AG20443 (cell line): ENCODE measurements at regions not wholly inside any gene's neighbourhood (a gene's known extent, or its start where the extent isn't known, plus 50 kb on each side); places are given as distances from the start of the nearest gene placed in this dataset.
"Not testable (repeated sequence)": the region's sequence is repeated elsewhere in the genome, so short reads cannot be mapped to it uniquely, and the experiment has no call there.

ENCODE experiments used
- DNase-seq: peaks from one replicate; pipeline ENCODE4 v3.0.0; 2012; ENCODE audit warnings: low spot score, mixed read lengths

DNA sequence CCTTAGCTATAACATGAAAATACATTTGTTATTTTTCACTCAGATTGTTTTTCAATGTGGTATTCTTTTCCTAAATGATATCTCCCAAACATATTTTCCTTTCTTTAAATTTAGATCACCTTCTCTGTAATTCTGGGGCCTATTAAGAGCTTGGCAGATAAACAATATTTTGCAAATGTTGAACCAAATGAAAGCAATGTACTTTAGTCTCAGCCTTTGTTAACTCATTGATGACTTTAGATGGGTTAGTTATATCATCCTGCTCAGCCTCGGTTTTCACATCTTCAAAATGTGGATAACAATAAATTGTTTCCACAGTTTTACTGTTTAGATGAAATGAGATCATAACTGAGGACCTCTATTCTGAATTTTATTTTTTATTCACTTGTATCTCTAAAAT, 1205.2 kb downstream of the SUCLG1 start:
- DNase-seq: no peak

DNA sequence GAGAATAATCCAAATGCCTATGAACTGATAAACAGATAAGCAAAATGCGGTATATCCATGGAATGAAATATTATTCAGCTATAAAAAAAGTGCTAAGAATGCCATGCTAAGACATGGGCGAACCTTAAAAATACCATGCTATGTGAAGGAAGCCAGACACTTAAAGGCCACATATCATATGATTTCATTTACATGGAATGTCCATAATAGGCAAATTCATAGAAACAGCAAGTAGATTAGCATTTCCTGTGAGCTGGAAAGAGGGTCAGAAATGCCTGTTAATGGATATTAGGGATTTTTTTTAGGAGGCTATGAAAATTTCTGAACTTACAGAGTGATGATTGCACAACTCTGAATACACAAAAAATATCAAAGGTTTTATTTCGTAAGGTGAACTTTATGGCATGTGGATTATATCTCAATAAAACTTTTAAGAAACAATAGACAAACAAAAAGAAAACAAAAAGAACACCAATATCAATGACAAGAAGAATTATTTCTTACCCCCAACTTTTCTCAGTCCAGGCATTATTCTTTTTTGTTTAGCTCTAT, 1207.7 kb downstream of the SUCLG1 start:
- DNase-seq: no peak

DNA sequence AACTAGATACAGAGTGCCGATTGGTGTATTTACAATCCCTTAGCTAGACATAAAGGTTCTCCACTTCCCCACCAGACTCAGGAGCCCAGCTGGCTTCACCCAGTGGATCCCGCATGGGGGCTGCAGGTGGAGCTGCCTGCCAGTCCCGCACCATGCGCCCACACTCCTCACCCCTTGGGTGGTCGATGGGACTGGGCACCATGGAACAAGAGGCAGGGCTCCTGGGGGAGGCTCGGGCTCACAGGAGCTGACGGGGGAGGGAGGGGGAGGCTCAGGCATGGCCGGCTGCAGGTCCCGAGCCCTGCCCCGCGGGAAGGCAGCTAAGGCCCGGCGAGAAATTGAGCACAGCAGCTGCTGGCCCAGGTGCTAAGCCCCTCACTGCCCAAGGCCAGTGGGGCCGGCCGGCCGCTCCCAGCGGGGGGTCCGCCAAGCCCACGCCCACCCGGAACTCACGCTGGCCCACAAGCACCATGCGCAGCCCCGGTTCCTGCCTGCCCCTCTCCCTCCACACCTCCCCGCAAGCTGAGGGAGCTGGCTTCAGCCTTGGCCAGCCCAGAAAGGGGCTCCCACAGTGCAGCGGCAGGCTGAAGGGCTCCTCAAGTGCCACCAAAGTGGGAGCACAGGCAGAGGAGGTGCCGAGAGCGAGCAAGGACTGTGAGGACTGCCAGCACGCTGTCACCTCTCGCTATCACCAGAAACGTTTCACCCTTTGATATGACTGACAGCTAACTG, 1213.1 kb downstream of the SUCLG1 start:
- DNase-seq: not testable (repeated sequence)

DNA sequence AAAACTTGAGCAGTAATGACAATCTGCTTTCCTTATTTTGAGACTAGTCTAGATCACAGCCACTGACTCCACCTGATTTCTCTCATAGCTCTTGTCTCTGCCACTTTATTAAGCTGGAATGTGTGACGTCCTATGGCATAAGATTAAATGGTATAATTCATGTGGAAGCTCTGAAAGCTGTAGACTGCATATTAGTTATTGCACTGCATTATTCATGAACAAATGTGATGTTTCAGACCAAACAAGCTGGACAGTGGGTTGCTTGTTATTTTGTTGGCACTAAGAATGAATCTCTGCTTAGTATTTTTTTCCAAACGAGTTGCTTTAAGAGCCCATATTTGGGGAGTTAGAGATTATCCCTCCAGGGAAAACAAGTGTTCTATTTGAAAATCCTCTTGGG, 1218.5 kb downstream of the SUCLG1 start:
- DNase-seq: no peak

DNA sequence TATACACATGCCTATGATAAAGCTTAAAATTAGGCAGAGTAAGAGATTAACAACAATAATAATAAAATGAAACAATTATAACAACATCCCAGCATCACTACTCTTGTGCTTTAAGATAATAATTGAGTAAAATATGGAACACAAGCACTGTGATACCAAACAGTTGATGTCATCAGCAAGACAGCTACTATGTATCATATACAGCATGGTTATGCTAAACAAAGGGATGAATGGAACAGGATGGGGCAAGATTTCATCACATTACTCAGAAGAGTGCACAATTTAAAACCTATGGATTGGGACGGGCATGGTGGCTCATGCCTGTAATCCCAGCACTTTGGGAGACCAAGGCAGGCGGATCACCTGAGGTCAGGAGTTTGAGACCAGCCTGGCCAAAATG, 1221.0 kb downstream of the SUCLG1 start:
- DNase-seq: no peak

DNA sequence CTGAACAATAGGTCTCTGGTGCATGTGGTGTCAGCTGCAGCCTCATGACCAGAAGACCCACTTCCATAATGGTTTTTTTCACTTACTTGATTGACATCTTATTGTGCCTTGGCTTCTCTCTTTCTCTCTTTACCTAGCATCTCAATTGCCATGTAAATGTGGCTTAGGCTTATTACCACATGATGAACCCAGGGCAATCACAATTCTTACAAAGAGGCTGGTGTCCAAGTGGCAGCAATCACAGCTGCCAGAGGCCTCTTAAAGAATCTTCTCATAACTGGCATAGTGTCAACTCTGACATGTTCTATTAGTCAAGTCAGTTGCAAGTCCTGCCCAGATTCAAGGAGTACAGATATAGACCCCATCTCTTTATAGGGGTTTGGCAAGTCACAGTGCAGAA, 1224.8 kb downstream of the SUCLG1 start:
- no peak for DNase-seq

DNA sequence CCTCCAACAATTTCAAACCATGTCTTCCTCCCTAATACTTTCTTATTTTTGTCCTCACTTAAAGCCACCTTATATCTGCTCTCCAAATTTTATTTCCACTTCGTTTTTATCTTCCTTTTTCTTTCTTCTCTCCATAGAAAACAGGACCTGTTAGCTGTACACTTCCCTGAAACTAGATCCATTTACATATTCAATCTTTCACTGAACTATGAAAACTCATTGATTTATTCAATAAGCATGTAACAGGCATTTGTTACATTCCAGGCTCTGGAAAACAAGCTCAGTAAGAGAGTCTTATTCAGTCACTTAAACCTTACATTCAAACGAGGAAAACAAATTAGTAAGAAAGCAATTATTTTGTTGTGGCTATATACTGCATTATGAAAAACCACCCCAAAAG, 1225.3 kb downstream of the SUCLG1 start:
- DNase-seq: no peak

DNA sequence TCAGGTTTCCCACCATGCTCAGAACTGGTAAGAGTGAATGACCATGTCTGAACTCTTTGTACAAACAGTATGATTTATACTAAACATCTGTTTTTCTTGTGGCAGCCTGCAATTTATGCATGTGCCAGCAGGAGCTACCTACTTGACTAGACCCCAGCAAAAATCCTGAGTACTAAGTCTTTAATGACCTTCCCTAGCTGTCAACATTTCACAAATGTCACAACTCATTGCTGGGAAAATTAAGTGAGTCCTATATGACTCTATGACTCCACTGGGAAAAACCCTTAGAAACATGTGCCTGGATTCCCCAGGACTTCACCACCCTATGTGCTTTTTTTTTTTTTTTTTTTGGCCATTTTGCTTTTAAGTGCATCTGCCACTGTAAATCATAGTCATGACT, 1225.8 kb downstream of the SUCLG1 start:
- no peak for DNase-seq

DNA sequence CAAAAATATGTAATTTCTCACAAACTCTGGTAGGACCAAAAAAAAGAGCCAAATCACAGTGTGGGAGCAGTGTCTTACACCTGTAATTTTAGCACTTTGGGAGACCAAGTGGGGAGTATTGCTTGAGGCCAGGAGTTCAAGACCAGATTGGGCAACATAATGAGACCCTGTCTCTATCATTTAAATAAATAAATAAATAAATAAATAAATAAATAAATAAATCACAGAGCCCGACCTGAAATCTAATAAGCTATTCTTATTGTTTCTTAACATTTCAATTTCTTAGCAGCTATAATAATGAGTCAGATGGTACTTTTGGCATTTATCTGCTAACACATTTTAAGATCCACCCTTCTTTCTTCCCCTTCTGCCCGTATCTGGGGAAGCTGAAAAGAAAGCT, 1229.6 kb downstream of the SUCLG1 start:
- no peak for DNase-seq

DNA sequence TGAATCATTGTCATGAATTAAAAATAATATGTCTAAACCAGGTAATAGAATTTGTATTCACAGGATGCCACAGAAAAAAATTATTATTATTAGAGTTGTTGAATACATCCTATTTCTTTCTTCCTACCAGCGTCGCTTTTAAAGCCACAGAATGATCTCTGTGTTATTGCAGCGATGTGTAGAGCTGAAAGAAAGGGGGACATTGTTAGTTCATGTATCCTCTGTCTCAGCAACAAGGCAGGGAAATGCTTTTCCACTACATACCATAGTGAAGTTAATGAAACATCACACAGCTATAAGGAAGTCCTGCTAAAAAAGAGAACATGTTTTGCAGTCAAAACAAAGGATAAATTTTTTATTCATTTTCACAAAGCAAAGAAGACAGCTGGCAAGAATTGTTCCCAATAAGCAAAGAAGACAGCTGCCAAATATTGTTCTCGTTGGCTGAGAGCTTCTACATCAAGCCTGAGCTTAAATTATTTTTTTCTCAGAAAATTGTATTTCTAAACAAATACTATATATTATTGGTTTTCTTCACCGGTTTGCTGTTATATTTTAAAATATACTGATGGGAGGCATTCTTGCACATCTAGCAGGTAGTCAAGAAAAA, 1234.4 kb downstream of the SUCLG1 start:
- DNase-seq: no peak

DNA sequence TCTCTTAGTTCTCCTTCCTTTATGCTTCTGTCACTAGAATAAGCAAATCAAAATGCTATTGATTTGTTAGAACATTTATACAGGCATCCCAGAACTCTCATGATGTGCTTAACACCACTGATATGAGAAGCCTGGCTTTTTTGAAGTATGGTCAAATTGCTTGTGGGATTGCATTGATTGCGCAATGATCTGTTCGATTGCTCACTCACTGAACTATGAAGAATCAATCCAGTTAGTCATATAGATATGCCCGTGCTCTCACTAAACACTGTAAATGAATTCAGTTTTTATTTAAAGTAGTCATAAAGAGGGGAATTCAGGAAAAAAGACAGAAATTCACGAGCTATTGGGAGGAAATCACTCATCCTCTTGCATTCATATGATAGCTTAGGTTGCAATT, 1237.8 kb downstream of the SUCLG1 start:
- DNase-seq: no peak

DNA sequence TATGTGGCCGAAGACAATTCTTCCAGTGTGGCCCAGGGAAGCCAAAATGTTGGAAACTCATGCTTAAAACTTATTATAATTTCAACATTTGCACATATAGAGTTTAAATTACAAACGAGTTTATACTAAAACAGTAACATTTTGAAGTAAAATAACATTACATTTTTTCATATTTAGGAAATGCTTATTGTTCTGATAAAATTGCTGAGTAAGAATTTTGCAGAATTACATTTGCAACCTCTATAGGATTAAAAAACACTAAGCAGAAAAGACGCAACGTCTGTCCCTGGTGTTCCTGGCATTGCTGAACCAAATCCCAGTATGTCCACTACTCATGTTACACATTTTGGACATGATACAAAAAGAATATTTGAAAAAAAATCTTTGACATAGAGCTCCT, 1241.2 kb downstream of the SUCLG1 start:
- no peak for DNase-seq

DNA sequence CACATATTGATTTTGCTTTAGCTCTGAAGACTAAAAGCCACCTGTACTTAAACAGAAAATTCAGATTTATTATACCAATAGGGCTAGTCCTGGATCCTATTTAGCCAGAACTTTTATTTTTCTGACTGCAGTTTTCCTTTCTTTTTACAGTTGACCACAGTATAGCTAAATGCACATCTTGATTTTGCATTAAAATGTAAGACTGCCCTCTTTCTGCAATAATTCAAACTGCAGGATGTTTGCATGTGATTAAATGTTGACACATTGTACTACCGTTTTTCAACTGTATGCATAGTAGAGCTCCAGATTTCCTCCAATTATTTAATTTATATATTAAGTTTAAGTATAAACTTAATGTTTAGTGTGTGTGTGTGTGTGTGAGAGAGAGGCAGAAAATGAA, 1262.9 kb downstream of the SUCLG1 start:
- peak; percentile 14 for DNase-seq

DNA sequence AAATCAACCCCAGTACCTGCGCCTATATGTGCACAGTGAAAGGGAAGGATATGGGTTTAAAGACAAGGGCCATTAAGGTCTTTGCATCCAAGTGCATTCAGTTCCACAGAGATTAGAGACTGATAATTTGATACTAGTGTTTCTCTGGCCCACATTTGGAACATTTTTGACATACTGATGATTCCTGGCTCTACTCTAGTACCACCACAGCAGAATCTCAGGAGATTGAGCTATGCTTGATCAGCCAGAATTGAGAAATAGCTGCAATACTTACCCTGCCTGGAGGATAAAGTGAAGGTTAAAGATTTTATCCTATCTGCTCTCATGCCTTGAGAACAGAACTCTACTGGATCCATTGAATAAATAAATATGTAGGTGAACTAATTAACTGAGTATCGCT, 1267.8 kb downstream of the SUCLG1 start:
- DNase-seq: no peak

DNA sequence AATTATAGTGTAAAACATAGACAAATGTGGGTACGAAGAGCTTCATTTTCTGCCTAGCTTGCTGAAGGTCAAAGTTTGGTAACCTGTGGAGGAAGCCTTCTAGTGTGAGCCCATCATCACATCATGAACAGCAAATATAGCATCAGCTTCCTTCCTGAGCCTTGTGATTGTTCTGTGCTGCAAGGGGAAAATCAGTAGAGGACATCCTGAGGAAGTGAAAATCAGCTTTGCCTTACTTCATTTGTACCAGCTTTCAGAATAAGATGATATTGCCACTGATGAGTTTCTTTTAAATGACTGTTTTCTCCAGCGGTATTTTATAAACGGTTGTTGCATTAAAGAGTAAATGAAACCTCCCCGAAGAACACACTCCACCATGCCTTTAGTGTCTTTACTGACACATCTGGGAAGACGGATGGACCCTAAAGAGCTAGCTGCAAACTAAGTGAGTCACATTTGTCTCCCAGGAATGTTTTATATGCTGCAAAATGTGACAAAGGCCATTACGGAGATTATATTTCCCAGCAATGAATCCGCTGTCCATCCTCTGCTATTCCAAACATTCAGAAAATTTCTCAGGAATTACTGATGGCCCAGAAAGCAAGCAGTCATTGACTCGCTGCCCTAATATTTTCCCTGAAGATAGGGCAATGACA, 1272.8 kb downstream of the SUCLG1 start:
- no peak for DNase-seq

DNA sequence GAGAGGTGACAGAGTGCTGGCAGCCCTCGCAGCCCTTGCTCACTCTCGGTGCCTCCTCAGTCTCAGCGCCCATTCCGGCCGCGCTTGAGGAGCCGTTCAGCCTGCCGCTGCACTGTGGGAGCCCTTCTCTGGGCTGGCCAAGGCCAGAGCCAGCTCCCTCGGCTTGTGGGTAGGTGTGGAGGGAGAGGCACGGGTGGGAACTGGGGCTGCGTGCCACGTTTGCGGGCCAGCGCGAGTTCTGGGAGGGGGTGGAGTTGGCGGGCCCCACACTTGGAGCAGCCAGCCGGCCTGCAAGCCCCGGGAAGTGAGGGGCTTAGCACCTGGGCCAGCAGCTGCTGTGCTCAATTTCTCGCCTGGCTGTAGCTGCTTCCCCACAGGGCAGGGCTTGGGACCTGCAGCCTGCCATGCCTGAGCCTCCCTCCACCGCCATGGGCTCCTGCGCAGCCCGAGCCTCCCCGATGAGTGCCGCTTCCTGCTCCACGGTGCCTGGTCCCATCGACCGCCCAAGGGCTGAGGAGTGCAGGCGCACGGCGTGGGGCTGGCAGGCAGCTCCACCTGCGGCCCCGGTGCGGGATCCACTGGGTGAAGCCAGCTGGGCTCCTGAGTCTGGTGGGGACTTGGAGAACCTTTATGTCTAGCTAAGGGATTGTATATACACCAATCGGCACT, 1278.1 kb downstream of the SUCLG1 start:
- DNase-seq: not testable (repeated sequence)

DNA sequence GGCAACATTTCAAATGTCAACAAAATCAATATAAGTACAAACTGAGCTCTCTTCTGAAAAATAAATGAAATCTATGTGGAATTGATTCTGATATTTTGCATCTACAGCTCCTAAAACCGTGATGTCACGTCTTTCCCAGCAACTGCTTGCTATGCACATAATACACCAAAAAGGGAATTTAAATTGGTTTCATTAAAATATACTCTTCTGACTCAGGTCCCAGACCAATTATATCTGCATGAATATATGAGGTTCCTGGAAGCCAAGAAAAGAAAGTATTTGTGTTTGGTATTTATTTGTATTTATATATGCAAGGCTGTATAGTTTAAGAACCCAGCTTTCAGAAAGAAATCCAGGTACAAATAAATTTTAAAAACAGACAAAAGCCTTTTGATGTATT, 1282.5 kb downstream of the SUCLG1 start:
- DNase-seq: no peak

DNA sequence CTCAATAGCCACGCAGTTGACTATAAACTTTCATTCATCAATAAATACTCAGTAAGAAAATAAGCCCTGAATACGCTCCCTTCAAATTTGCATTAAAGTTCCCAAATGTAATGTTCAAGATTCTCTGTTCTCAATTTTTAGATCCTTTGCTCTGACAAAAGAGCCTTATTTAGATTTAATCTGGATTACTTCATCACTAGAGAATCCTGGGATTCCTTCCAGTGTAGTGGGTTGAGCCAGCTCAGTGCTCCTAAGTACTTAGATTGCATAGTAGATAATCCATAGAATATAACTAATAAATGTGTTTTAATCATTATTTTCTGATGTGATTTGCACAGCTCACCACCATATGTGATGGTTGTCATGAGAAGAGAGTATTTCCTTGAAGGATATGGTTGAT, 1286.2 kb downstream of the SUCLG1 start:
- peak; percentile 18 for DNase-seq

DNA sequence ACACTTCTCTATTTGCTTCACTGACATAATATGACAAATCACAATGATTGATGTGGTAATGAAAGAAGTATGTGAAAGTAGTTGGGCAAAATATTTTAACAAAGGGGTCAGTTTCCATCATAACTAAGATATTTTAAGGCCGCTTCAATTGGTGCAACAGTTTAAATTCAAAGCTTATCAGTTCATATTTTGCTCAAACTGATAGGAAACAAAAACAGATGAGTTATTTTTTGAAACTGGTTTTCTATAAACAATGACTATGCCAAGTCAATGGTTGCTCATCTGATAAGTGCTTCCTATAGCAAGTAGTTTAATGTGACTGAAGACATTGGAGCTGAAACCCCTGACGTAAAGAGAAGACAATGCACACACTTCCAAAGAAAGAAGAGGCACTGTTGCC, 1290.7 kb downstream of the SUCLG1 start:
- no peak for DNase-seq

DNA sequence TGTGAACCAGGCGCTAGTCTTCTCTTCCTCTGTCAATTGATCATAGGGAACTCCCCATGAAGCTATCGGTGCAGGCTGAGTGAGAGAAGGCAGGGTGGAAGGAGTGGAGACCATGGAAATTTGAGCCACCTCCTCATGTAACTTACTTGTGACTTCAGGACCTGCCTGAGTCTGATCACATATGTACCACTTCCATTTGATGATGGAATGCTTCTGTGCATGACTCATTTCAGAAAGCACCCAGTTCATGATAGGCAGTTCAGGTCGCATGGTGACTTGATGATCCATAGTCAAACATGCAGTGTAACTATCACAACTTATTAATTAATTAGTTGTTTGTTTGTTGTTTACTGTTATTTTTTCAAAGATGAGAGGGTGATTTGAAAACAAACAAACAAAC, 1296.7 kb downstream of the SUCLG1 start:
- DNase-seq: no peak

DNA sequence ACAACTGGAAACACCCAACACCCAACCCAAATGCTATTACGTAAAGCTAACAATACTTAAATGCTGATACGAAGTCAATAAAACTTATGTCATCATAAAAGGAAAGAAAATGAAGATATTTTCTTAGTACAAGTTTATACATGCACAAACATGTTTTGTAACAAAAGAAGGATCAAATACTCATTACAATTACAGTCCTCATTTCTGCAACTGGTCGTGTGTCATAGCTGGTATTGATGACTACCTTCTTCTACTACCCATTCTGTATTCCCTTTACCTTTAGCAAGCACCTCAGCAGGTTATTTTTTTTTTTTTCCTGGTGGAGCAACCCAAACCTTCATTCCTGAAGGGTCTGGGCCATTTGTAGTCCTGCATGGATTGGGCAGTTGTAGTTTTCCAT, 1298.5 kb downstream of the SUCLG1 start:
- DNase-seq: no peak

DNA sequence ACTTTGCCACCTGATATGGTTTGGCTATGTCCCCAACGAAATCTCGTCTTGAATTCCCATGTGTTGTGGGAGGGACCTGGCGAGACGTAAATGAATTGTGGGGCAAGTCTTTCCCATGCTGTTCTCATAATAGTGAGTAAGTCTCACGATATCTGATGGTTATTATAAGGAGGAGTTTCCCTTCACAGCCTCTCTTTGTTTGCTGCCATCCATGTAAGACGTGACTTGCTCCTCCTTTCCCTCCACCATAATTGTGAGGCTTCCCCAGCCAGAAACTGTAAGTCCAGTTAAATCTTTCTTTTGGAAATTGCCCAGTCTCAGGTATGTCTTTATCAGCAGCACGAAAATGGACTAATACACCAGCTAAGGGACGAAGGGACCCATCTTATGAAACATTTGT, 1303.3 kb downstream of the SUCLG1 start:
- DNase-seq: no peak

DNA sequence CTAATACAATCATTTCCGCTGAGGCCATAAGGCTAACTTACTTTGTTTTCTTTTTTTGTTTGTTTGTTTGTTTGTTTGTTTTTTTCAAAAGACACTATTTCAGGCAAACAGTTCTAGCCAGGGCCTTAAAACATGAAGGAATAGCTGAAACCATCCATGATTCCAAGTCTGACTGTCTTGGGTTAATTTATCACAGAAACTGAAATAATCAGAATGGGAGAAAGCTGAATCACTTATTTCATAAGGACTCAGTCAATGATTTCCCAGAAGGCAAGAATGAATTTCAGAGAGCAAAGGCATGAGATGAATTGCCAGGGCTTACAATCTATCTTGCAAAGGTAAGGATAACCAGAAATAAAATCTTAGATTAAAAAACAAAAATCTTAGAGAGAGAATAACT, 1315.1 kb downstream of the SUCLG1 start:
- DNase-seq: no peak
